ENCODE measurements at regions not wholly inside any gene's neighbourhood (a gene's known extent, or its start where the extent isn't known, plus 50 kb on each side); places are given as distances from the start of the nearest gene placed in this dataset.
A peak's percentile ranks its signal among the peaks of the same experiment; 100 is the strongest.
"Not testable (repeated sequence)": the region's sequence is repeated elsewhere in the genome, so short reads cannot be mapped to it uniquely, and the experiment has no call there.

- no peak for DNase-seq (ENCODE audit: low read depth in 2 of 2)
These were observed 72.1 kb downstream of the TMEM212 start for GRCh38 chr3:171915275-171915674.

- DNase-seq (ENCODE audit: low read depth in 2 of 2): no peak
These were observed 73.7 kb downstream of the TMEM212 start for GRCh38 chr3:171916888-171917287.

- DNase-seq (ENCODE audit: low read depth in 2 of 2): not testable (repeated sequence)
These were observed 79.5 kb downstream of the TMEM212 start for GRCh38 chr3:171922629-171923028.

- DNase-seq (ENCODE audit: low read depth in 2 of 2): not testable (repeated sequence)
These were observed 80.5 kb downstream of the TMEM212 start for GRCh38 chr3:171923668-171924067.

- not testable (repeated sequence) for DNase-seq (ENCODE audit: low read depth in 2 of 2)
These were observed 81.7 kb downstream of the TMEM212 start for GRCh38 chr3:171924864-171925263.

GRCh38 chr3:171932153-171932611, 89.0 kb downstream of the TMEM212 start:
- DNase-seq (ENCODE audit: low read depth in 2 of 2): no peak

- no peak for DNase-seq (ENCODE audit: low read depth in 2 of 2)
These were observed 90.3 kb downstream of the TMEM212 start for GRCh38 chr3:171933441-171933840.

GRCh38 chr3:171935261-171936123, 92.3 kb downstream of the TMEM212 start:
- DNase-seq (ENCODE audit: low read depth in 2 of 2): no peak

GRCh38 chr3:171936191-171936841, 93.2 kb downstream of the TMEM212 start:
- DNase-seq (ENCODE audit: low read depth in 2 of 2): no peak

GRCh38 chr3:171939578-171939977, 96.4 kb downstream of the TMEM212 start:
- DNase-seq (ENCODE audit: low read depth in 2 of 2): no peak

GRCh38 chr3:171940151-171940649, 97.1 kb downstream of the TMEM212 start:
- no peak for DNase-seq (ENCODE audit: low read depth in 2 of 2)

- no peak for DNase-seq (ENCODE audit: low read depth in 2 of 2)
These were observed 95.9 kb upstream of the FNDC3B start for GRCh38 chr3:171943262-171944117.

- peak in 1 of 2 donors; percentile 77 for DNase-seq (ENCODE audit: low read depth in 2 of 2)
These were observed 95.0 kb upstream of the FNDC3B start for GRCh38 chr3:171944118-171945016.

GRCh38 chr3:171948674-171949073, 90.7 kb upstream of the FNDC3B start:
- no peak for DNase-seq (ENCODE audit: low read depth in 2 of 2)

- no peak for DNase-seq (ENCODE audit: low read depth in 2 of 2)
These were observed 89.8 kb upstream of the FNDC3B start for GRCh38 chr3:171949554-171949953.

- DNase-seq (ENCODE audit: low read depth in 2 of 2): peak in 1 of 2 donors; percentile 65
These were observed 89.0 kb upstream of the FNDC3B start for GRCh38 chr3:171950373-171950772.

- DNase-seq (ENCODE audit: low read depth in 2 of 2): no peak
These were observed 87.8 kb upstream of the FNDC3B start for GRCh38 chr3:171951597-171951996.

GRCh38 chr3:171953301-171954022, 85.9 kb upstream of the FNDC3B start:
- DNase-seq (ENCODE audit: low read depth in 2 of 2): no peak

- peak; percentile 85 to 91 for DNase-seq (ENCODE audit: low read depth in 2 of 2)
These were observed 84.5 kb upstream of the FNDC3B start for GRCh38 chr3:171954690-171955383.

All from dermis microvascular lymphatic vessel endothelial cell (primary cell).